ENCODE measurements at regions not wholly inside any gene's neighbourhood (a gene's known extent, or its start where the extent isn't known, plus 50 kb on each side); places are given as distances from the start of the nearest gene placed in this dataset.

- no peak for TF ChIP-seq CTCF (conservative IDR thresholded peaks at IDR 0.05; ENCODE audit: low read depth, low read length)
- TF ChIP-seq EZH2 (IDR thresholded peaks at IDR 0.05; ENCODE audit: borderline replicate concordance, low read depth, low read length, poor library complexity, severe bottlenecking): no peak
Measured at GRCh38 chr13:33454844-33455705, 169.5 kb upstream of the STARD13 start.
